Hepatocyte (in vitro differentiated cells): ENCODE measurements at regions not wholly inside any gene's neighbourhood (a gene's known extent, or its start where the extent isn't known, plus 50 kb on each side); places are given as distances from the start of the nearest gene placed in this dataset.

Experiments
- EZH2phosphoT487 ChIP-seq: fragments of 200-600 bp; sonication (generic); IDR thresholded peaks from one replicate; pipeline ENCODE4 v1.6.1; 2018; ENCODE audit warnings: antibody characterized with exemption, mild to moderate bottlenecking, low read depth, moderate library complexity; ENCODE audit not compliant: unreplicated experiment, severe bottlenecking
- TF ChIP-seq, protein P1 (sequence below): fragments of 200-600 bp; sonication (generic); IDR thresholded peaks from 2 replicates; pipeline ENCODE4 v1.5.1; 2016; ENCODE audit warnings: antibody characterized with exemption, mild to moderate bottlenecking; ENCODE audit not compliant: poor library complexity

DNA sequence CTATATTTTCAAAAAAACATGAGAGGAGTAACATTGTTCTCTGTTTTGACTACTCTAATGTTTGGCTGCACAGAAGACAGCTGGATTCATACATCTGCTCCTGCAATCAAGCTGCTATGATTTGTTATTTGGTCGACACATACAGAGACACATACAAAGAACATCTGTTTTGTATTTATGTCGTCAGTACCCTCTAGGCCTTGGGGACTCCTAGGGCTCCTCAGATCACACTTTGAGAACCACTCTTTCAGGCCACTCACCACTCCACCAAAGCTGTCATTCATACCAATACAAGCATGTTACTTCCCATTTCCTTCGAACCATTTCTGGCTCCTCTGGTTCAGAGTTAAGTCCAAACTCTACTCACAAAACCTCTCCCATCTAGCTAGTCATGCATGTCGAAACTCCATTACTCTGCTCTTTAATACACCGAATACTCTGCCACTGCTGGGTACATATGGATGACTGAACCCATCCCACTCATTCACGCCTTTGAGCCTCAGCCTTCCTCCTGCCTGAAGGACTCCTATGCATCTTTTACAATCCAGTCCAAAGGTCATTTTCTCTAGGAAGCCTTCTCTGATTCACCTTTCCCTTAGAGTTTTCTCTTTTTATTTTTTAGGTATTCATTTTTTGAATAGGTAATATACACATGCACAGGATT, 102.9 kb upstream of the ARHGEF3 start:
- TF ChIP-seq, protein P1, sequence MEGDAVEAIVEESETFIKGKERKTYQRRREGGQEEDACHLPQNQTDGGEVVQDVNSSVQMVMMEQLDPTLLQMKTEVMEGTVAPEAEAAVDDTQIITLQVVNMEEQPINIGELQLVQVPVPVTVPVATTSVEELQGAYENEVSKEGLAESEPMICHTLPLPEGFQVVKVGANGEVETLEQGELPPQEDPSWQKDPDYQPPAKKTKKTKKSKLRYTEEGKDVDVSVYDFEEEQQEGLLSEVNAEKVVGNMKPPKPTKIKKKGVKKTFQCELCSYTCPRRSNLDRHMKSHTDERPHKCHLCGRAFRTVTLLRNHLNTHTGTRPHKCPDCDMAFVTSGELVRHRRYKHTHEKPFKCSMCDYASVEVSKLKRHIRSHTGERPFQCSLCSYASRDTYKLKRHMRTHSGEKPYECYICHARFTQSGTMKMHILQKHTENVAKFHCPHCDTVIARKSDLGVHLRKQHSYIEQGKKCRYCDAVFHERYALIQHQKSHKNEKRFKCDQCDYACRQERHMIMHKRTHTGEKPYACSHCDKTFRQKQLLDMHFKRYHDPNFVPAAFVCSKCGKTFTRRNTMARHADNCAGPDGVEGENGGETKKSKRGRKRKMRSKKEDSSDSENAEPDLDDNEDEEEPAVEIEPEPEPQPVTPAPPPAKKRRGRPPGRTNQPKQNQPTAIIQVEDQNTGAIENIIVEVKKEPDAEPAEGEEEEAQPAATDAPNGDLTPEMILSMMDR, result no peak
- TF ChIP-seq EZH2phosphoT487, result no peak
